ENCODE measurements at regions not wholly inside any gene's neighbourhood (a gene's known extent, or its start where the extent isn't known, plus 50 kb on each side); places are given as distances from the start of the nearest gene placed in this dataset.

- TF ChIP-seq POLR2A (IDR thresholded peaks at IDR 0.05) (no peak), CTCF (IDR thresholded peaks at IDR 0.05) (no peak), POLR2AphosphoS5 (IDR thresholded peaks at IDR 0.05) (no peak)
These were observed 553.9 kb downstream of the SPRY1 start for GRCh38 chr4:123950530-123950929.

Data from sigmoid colon (tissue), 4 donors.